ENCODE measurements at regions not wholly inside any gene's neighbourhood (a gene's known extent, or its start where the extent isn't known, plus 50 kb on each side); places are given as distances from the start of the nearest gene placed in this dataset.

GRCh38 chr20:20890751-20891150 lies 178.3 kb upstream of the RALGAPA2 start:
- DNase-seq (ENCODE audit: low read depth, low spot score): no peak
- TF ChIP-seq, protein P1, sequence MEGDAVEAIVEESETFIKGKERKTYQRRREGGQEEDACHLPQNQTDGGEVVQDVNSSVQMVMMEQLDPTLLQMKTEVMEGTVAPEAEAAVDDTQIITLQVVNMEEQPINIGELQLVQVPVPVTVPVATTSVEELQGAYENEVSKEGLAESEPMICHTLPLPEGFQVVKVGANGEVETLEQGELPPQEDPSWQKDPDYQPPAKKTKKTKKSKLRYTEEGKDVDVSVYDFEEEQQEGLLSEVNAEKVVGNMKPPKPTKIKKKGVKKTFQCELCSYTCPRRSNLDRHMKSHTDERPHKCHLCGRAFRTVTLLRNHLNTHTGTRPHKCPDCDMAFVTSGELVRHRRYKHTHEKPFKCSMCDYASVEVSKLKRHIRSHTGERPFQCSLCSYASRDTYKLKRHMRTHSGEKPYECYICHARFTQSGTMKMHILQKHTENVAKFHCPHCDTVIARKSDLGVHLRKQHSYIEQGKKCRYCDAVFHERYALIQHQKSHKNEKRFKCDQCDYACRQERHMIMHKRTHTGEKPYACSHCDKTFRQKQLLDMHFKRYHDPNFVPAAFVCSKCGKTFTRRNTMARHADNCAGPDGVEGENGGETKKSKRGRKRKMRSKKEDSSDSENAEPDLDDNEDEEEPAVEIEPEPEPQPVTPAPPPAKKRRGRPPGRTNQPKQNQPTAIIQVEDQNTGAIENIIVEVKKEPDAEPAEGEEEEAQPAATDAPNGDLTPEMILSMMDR (IDR thresholded peaks at IDR 0.05; ENCODE audit: low read depth, low read length): no peak
- in situ Hi-C loops (cut with HindIII; ENCODE audit: low sequenced_read_pairs): no loop called here
- no peak overlapping the region for H3K4me3 ChIP-seq (ENCODE audit: low read depth, low read length)

DNA sequence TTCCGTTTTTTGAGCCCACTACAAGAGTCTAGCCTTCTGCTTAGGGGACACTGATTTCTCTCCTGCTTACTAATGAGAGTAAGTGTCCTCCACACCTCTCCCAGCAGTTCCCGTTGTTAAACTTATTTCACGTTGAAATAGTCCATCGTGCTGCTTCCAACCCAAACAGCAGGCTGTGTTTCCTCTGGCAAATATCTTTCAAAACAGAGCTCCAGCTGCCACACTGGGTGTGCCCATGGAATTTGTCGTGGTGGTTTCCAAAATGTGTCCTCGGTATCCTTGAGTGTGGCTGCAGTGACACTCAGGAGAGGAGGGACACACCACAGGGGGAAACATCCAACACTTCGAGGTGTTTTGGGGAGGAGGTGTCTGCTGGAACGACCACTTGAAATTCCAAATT lies 176.5 kb upstream of the RALGAPA2 start:
- TF ChIP-seq, protein P1 (IDR thresholded peaks at IDR 0.05; ENCODE audit: low read depth, low read length): no peak
- in situ Hi-C loops (cut with HindIII; ENCODE audit: low sequenced_read_pairs): no loop called here
- DNase-seq (ENCODE audit: low read depth, low spot score): no peak
- H3K4me3 ChIP-seq (ENCODE audit: low read depth, low read length): no peak overlapping the region

DNA sequence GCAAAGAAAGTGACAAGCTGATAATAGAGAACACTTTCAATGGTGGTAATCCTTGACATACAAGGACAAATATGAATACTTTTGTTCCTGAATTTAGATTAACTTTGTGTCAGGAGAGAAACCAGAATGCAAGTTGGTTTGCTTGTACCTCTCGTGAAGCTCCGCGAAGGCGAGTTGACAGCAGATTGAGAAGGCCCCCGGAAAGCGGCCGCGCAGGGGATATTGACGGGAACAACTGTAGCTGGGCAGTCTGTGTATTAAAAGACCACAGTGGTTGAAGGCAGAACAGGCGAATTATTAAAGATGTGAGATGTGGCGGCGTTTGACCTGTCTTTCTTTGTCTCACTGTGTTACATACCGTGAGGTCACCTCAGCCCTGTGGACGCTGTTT lies 175.8 kb upstream of the RALGAPA2 start:
- in situ Hi-C loops (cut with HindIII; ENCODE audit: low sequenced_read_pairs): no loop called here
- no peak for DNase-seq (ENCODE audit: low read depth, low spot score)
- TF ChIP-seq, protein P1 (IDR thresholded peaks at IDR 0.05; ENCODE audit: low read depth, low read length): no peak
- H3K4me3 ChIP-seq (ENCODE audit: low read depth, low read length): no peak overlapping the region

GRCh38 chr20:20887593-20888265 lies 175.3 kb upstream of the RALGAPA2 start:
- TF ChIP-seq, protein P1 (IDR thresholded peaks at IDR 0.05; ENCODE audit: low read depth, low read length): no peak
- in situ Hi-C loops (cut with HindIII; ENCODE audit: low sequenced_read_pairs): no loop called here
- no peak for DNase-seq (ENCODE audit: low read depth, low spot score)
- no peak overlapping the region for H3K4me3 ChIP-seq (ENCODE audit: low read depth, low read length)

DNA sequence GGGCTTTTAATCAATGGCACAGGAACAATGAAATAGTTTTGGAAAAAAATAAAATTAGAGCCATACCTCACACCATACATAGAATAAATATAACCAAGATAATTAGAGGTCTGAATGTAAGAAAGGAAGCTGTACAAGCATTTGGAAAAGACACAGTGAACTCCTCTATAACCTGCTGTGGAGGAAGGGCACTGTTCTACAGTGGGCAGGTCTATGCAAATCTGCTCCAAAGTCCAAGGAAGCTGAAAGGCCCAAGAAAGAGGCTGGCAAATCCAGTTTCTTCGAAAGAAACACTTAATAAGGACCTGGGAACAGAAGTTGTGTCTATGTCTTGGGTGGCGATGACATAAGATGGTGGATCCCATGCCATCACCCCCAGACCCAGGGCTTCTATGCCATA lies 169.4 kb upstream of the RALGAPA2 start:
- H3K4me3 ChIP-seq (ENCODE audit: low read depth, low read length): no peak overlapping the region
- in situ Hi-C loops (cut with HindIII; ENCODE audit: low sequenced_read_pairs): no loop called here
- no peak for DNase-seq (ENCODE audit: low read depth, low spot score)
- TF ChIP-seq, protein P1 (IDR thresholded peaks at IDR 0.05; ENCODE audit: low read depth, low read length): no peak

DNA sequence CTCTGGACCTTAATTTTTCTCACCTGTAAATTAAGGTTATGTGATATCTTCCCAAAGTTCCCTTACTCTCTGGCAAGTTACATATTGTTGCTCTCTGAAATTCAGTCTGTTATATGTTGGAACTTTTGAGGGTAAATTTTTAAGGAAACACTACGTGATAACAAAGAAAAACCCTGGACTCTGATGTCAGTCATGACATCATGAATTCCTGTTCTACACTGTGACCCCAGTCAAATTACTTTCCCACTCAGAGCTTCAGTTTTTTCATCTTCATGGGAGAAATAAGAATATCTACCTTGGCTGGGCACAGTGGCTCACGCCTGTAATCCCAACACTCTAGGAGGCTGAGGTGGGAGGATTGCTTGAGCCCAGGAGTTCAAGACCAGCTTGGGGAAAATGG lies 164.6 kb upstream of the RALGAPA2 start:
- TF ChIP-seq, protein P1 (IDR thresholded peaks at IDR 0.05; ENCODE audit: low read depth, low read length): no peak
- no peak overlapping the region for H3K4me3 ChIP-seq (ENCODE audit: low read depth, low read length)
- no peak for DNase-seq (ENCODE audit: low read depth, low spot score)
- in situ Hi-C loops (cut with HindIII; ENCODE audit: low sequenced_read_pairs): no loop called here

Measured in astrocyte of the spinal cord (primary cell).